ENCODE measurements at regions not wholly inside any gene's neighbourhood (a gene's known extent, or its start where the extent isn't known, plus 50 kb on each side); places are given as distances from the start of the nearest gene placed in this dataset.

DNA sequence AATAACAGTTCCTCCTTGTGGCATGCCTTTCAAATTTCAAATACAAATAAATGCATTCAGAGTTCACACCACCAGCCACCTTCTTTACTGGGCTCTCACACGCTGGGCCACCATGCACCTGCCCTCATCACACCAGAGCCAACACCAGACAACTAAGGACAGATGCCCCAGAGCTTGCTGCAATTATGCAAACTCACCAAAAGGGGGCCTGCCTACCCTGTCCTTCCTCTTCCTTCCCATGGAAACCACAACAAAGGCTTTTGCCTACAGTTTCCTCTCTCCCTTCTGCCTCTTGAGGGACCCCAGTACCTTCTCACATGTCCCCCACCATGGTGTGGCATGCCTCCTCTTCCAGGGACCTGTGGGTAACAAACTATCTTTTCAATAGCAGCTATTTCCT is 1333.9 kb upstream of the TENM3 start:
- DNase-seq = no peak

DNA sequence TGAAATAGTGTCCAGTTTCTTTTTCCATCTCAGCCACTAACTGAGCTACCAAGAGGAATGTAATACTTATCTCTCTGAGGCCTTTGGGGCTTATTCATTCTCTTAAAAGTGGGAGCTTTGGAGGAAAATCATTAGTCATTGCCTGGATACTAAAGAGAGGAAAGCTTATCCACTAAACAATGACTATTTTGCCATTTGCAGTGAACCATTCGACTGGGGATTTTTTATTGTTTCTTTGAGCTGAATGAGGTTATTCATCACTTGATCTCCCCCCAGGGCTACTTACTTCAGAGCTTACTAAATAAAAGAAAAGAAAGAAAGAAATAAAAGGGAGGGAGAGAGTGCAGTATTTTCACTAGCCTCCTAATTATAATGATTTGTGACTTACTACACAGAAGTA is 1329.5 kb upstream of the TENM3 start:
- no peak for DNase-seq

DNA sequence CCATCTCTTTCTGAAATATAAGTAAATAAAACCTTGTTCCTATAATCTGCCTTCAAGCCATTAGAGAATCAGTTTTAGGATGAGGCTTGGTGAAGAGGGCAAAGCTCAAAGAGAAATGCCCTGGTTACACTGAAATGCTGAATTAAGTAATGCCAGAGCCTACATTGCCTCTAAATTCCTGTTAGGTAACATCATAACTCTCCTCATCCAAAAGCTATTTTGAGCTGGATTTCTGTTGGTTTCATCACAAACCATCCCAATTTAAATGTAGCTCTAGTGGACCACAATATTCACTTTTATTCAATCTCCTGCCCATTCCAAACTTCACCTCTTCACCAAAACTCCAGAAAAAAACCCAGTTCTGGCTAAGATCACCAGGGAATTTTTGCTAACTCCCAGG is 1319.7 kb upstream of the TENM3 start:
- DNase-seq = no peak

DNA sequence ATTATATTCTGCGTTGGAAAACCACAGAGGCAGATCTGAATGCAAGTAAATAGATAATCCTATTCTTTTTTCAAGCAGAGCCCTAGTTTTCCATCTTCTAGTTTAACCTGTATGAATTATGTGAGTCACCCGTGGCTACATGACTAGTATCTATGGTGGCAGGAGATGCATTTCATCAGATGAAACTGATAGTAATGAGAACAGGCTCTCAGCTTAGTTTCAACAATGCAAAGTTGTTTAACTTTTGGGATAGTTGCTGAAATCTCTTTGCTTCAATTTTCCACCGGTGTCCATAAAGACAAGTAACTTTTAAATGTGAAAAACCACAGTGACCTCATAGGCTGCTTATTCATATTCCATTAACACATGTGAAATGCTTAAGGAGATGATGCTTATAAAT is 1317.4 kb upstream of the TENM3 start:
- no peak for DNase-seq

- no peak for DNase-seq
Measured at GRCh38 chr4:180926277-180926676, 1316.9 kb upstream of the TENM3 start.

DNA sequence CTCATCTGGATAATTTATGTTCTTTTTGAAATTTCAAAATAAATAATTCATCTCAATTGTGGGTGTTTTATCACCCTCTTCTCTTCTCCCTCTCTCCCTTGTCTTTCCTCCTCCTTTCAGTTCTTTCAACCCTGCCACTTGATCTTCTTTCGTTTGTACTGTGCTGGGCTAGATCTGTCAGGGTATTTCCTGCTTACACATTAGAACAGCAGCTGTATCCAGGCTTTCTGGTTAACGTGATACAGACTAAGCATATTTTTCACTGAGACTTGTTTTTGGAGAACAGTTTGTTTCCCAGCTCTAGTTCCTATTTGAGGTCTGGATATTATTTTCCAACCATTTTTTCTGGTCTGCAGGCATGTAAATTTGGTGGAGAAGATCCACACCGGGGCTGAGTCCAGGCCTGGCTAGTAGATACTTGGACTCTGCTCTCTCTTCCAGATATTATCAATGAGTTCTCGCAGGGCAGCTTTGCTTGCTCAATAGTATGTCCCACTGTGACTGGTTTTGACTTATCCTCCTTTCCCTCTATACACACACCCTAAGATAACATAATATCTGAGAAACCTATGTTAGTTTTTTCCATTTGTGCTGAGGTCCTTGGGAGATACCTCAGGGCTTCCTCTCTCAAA is 1310.7 kb upstream of the TENM3 start:
- DNase-seq = peak; percentile 13

GRCh38 chr4:180937083-180937482 is 1306.1 kb upstream of the TENM3 start:
- no peak for DNase-seq

DNA sequence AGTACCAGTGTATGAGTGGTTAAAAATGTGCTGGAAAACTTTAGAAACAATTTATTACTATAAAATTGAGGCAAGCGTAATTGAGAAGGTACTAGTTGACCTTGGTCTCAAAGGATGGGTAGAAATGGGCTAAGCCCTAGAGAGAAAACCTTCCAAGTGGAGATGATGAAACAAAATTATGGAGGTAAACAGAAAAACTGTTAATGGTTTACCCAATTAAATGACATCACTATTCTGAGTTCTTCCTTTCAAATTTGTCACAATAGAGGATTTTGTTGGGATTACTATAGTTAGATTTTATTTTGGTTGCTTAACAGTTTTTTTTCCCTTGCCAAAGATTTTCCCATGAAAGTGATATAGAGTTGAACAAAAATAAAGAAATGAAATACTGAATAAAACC is 1302.5 kb upstream of the TENM3 start:
- DNase-seq = no peak

DNA sequence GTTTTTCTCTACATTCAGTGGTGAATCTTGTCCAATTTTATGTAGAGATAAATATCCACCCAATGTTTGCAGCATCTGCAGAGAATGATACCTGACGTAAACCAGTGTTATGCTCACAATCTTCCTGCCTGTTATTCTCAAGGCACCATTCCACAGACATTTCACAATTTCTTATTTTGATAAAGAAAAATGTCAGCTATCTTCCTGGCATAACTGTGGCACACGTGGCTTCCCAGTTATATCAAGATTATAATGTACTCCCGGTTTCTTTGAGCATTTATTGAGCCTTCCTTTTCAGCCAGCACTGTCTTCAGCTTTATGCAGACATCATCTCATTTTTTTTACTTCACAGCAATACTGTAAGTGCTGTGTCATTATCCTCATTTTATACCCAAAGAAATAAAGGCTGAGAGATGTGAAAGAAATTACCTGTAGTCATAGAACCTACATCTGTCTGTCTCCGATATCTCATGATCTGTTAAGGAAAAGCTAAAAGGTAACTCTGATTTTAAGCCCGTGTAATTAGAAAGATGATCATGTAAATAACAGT is 1300.8 kb upstream of the TENM3 start:
- DNase-seq = no peak

DNA sequence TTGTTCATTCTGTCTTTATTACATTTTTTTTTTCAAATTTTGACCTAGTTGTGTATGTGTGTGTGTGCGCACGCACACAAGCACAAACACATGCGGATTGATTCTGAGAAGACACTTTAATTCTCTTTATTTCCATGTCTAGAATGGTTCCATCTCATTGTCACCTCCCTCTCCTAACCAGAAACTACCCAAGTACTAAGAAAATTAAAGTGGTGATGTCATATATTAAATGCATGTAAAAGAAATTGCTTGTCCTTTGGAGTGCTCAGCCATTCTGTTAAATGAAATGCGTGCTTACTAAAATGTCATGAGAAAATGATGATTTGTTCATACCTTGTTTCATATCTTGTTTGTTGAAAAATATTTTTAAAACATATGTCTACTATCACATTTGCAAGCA is 1297.0 kb upstream of the TENM3 start:
- no peak for DNase-seq

DNA sequence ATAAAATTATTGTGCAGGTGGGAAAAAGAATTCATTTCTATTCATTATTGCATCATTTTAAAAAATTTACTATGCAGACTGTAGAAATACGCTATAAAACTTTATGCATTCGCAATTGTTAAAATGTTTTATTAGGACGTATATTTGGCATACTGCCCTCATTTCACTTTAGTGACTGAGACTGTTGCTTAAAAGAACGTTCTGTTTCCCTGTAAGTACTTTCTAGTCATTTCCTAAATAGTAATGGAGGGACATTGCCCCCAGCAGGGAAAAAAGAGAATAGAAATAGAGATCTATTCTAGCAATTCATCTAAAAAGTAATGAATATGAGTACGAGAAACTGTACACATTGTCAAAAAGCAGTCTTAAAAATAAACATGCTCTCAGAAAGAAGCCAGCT is 1295.8 kb upstream of the TENM3 start:
- peak; percentile 25 for DNase-seq

DNA sequence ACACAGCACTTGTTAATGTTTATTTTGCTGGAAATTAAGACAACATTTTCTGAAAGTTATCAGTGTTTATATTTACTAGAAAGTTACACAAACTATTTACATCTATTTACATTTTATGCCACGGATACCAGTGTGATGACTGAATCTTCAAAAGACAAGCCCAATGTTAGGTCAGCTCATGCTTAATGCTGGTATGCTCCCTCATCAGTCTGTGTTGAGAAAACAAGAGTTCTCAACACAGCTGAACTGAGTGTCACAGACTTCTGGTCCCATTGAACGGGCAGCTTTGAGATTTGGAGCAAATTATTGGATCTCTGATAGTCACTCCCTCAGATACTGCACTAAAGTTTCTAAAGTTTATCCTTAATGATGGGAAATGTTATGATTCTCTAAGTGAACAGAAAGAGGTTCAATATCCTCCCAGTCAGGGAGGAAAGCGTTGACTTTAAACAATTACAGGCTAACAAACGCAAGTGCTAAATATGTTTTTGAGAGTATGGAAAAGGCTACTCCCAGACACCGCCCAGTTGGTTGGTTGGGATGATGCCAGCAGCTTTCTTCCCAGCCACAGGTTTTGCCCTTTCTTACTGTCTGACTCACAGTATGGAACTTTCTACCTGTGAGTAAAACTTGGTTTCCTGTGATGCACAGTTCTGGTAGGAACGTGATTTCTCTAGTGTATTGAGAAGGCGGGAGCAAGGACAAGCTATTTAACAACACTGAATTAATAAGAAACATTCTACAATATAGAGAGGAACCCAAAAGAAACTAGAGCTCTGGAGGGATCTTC is 1293.6 kb upstream of the TENM3 start:
- DNase-seq = no peak

DNA sequence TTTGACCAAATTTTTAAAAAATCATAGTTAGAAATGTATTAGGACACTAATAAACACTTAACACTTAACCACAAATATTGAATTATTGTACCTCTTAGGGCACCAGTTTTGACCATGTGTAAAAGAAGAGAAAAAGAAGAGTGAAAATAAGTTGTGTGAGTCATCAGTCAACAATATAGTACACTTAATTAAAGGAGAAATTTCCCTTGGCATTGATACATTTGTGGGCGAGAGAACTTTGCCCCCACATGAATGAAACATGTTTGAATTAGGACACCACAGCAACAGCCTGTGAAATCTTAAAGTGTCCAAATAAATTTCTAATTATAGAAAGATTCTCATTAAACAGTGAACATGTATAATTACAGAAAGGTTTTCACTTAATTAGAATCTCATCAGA is 1292.8 kb upstream of the TENM3 start:
- no peak for DNase-seq

DNA sequence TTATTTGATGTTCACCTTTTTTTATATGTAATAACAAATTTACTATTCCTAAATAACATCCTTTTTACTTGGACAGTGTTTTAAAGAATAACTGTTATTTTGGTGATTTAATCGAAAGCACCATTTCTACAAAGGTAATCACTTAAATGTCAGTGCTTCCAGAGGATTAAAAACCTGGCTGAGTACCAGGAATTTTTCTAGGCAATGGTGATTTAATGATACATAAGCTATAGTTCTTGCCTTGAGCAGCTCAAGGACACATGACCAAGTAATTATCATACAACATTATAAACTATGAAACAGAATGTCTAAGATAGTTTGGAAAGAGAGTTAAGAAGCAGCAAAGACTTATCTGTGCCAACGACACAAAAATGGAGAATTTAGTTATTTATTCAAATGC is 1291.9 kb upstream of the TENM3 start:
- DNase-seq = no peak

- no peak for DNase-seq
Measured at GRCh38 chr4:180953572-180953971, 1289.6 kb upstream of the TENM3 start.

- no peak for DNase-seq
Measured at GRCh38 chr4:180960743-180961401, 1282.3 kb upstream of the TENM3 start.

GRCh38 chr4:180962268-180962667 is 1280.9 kb upstream of the TENM3 start:
- no peak for DNase-seq

- no peak for DNase-seq
Measured at GRCh38 chr4:180966312-180966711, 1276.9 kb upstream of the TENM3 start.

DNA sequence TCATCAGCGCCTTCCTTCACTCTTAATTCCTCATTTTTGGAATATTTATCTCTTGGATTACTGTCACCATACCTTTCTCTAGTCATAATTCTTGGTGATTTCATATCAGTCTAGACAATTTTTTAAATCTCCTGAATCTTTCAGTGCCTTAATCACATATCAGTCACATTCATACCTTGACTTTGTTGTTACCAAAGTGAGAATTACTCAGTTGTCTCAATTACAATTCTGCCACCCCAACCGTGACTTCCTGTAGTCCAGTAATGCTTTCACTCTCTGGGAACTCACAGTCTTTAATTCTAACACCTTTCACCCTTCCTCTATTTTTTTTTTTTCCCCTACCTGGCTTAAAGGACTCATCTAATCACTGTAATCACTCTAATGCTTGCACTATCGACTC is 1275.3 kb upstream of the TENM3 start:
- no peak for DNase-seq

GRCh38 chr4:180973894-180974293 is 1269.3 kb upstream of the TENM3 start:
- DNase-seq = no peak

DNA sequence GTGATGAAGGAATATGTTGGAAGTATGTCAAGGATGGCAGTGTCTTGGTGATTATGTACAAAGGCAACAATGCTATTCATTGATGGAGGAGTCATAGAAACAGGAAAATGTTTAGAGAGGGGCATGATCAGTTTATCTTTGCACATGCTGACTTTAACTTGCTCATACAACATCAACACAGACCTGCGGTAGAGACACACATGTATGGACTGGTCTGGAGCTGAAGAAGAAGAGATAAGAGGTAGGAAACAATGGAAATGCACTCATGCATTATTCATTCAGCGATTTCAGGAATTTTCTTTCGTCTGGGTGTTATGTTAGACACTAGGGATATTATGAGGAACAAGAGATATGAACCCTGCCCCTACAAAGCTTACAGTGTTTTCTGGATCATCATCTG is 1252.3 kb upstream of the TENM3 start:
- DNase-seq = no peak

GRCh38 chr4:180993244-180993836 is 1249.9 kb upstream of the TENM3 start:
- DNase-seq = peak; percentile 1

DNA sequence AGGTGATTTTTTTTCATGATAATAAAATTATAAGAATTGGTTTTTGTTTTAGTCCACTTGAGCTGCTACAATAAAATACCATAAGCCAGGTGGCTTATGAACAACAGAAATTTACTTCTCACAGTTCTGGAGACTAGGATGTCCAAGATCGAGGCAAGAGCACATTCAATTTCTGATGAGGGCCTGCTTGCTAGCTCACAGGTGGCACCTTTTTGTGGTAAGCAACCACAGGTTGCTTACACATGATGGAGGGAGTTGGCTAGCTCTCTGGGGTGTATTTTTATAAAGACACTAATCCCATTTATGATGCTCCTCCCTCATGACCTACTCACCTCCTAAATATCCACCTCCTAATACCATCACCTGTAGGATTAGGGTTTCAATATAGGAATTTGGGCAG is 1248.5 kb upstream of the TENM3 start:
- no peak for DNase-seq

- peak; percentile 6 for DNase-seq
Measured at GRCh38 chr4:180999217-180999616, 1244.0 kb upstream of the TENM3 start.
